CD4-positive, alpha-beta T cell treated with Interleukin-1 beta for 1 hour (primary cell): ENCODE measurements at regions not wholly inside any gene's neighbourhood (a gene's known extent, or its start where the extent isn't known, plus 50 kb on each side); places are given as distances from the start of the nearest gene placed in this dataset.
"Not testable (repeated sequence)": the region's sequence is repeated elsewhere in the genome, so short reads cannot be mapped to it uniquely, and the experiment has no call there.

ENCODE experiments used
- DNase-seq, 2 donors: peaks; one replicate each; pipeline ENCODE4 v3.0.0-alpha.2; 2020 to 2022

- DNase-seq: no peak
Observed at GRCh38 chr2:31813016-31813415, 197.8 kb downstream of the MEMO1 start.

GRCh38 chr2:31812051-31812798 lies 198.6 kb downstream of the MEMO1 start:
- DNase-seq: peak; percentile 17 to 28

DNA sequence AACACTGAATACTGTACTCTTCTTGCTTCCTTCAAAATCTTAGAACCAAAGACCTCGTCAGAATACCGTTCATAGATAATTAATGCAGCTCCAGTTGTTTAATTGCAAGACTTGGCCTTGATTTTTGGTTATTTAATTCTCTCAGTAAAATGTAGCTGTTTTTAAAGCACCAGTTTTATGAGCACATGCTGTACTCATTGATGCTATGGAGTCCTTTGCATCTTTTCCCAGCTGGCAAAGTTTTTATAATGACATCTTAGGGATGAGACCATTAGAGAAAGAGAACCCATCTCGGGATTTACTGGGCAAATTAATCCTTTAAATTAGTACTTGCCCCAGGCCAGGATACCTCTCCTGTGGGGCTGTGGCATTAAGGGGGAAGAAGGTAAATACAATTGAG lies 199.3 kb downstream of the MEMO1 start:
- no peak for DNase-seq

GRCh38 chr2:31810200-31810917 lies 200.4 kb downstream of the MEMO1 start:
- no peak for DNase-seq

GRCh38 chr2:31805688-31806087 lies 205.1 kb downstream of the MEMO1 start:
- DNase-seq: no peak

GRCh38 chr2:31803481-31804153 lies 207.2 kb downstream of the MEMO1 start:
- not testable (repeated sequence) for DNase-seq

DNA sequence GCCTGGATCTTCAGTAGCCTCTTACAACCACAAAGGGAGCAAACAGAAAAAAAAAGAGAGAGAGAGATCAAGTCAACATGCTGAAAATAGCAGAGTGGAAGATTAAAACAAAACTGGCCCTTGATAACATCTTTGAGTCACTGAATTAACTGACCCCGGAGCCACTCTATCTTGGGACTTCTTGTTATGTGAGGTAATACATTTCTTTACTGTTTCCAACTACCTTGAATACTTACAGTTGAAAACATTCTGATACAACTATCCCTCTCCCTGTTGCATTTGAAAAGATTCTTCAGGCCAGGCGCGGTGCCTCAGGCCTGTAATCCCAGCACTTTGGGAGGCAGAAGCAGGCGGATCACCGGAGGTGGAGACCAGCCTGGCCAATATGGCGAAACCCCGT lies 208.1 kb downstream of the MEMO1 start:
- no peak for DNase-seq

DNA sequence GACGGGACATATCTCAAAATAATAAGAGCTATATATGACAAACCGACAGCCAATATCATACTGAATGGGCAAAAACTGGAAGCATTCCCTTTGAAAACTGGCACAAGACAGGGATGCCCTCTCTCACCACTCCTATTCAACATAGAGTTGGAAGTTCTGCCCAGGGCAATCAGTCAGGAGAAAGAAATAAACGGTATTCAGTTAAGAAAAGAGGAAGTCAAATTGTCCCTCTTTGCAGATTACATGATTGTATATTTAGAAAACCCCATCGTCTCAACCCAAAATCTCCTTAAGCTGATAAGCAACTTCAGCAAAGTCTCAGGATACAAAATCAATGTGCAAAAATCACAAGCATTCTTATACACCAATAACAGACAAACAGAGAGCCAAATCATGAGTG lies 211.5 kb downstream of the MEMO1 start:
- DNase-seq: not testable (repeated sequence)

GRCh38 chr2:31788273-31788672 lies 207.5 kb upstream of the SRD5A2 start:
- no peak for DNase-seq

DNA sequence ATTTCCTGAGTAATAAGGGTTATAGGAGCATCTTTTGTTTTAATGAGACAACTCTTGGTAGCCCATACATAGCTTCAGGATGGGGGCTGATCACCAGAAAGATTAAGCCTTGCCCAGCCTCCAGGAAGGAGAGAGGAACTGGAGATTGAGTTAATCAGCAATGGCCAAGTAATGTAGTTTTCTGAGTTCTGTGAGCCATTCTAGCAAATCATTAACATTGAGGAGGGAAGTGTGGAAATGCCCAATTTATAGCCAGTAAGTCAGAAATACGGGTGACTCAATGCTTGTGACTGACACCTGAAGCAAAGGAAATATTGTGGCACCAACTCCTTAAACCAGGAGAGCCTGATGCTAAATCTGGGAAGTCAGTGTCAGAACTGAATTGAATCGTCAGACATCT lies 205.1 kb upstream of the SRD5A2 start:
- no peak for DNase-seq

DNA sequence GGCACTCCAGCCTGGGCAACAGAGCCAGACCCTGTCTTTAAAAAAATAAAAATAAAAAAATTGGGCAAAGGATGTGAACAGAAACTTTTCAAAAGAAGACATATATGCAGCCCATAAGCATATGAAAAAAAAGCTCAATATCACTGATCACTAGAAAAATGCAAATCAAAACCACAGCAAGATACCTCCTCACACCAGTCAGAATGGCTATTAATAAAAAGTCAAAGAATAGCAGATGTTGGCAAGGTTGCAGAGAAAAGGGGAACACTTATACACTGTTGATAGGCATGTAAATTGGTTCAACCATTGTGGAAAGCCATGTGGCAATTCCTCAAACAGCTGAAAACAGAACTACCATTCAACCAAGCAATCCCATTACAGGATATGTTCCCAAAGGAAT lies 204.1 kb upstream of the SRD5A2 start:
- no peak for DNase-seq

DNA sequence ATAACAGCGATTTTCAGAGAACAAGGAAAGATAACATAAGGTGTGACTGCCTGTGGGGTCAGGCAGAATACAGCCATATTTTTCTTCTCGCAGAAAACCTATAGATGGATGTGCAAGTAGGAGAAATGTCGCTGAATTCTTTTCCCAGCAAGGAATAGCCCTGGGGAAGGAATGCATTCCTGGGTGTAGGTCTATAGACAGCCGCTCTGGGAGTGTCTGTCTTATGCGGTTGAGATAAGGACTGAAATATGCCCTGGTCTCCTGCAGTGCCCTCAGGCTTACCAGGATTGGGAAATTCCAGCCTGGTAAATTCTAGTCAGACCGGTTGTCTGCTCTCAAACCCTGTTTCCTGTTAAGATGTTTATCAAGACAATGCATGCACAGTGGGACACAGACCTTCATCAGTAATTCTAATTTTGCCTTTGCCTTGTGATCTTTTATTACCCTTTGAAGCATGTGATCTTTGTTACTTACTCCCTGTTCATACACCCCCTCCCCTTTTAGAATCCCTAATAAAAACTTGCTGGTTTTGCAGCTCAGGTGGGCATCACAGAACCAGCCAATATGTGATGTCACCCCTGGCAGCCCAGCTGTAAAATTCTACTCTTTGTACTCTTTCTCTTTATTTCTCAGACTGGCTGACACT lies 202.8 kb upstream of the SRD5A2 start:
- DNase-seq: not testable (repeated sequence)

GRCh38 chr2:31778153-31778552 lies 197.4 kb upstream of the SRD5A2 start:
- no peak for DNase-seq

GRCh38 chr2:31770741-31771140 lies 190.0 kb upstream of the SRD5A2 start:
- DNase-seq: no peak

DNA sequence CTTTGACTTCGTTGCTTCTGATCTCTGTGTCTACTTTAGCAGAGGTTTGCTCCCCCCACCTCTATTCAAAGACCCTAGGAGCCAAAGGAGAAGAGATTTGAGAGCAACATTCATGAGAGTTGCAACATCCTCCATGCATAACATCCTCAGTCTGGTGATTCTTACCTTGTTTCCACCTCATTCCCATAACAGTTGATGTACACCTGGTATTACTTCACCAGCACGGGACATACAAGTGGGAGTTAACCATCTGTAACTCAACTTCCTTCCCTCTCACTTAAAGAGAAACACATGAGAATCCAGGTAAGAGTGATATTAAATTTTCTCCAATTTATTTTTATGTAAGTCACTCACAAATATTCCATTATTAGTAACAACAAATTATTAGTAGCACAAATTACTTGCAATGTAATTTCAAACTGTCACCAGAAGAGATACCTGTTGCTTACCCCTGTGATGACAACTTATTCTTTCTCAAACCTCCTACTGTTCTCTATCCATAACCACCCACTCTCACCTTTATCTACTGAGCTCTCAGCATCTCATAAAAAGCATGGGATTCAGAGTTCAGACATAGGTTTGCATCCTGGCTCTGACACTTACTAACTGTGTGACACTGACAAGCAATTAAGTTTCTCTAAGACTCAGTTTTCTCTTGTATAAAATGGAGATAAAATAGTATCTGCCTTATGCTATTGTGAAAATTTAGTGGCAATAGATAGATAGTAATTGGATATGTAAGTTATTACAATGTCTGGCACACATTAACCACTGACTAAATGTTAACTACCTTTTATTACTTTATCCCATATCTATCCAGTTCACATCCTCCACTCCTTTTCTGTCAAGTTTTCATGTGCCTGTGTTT lies 184.6 kb upstream of the SRD5A2 start:
- no peak for DNase-seq

DNA sequence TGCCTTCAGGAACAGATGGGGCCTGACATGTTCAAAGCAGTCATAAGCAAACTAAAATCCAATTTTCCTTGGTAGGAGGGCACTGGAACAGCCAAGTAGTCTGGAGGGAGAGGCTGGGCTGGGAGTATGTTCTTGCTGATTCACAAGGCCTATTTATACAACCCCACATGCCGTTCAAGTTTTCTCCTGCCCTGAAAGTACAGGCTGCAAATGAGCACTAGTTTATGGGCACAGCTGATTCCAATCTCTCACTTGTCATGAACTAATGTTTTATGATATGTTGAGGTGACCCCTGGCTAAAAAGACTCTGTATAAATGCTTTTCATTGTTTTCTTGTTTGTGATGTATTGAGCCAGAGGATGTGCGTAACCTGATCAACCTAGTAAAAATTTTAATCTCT lies 183.4 kb upstream of the SRD5A2 start:
- no peak for DNase-seq

GRCh38 chr2:31762085-31762484 lies 181.3 kb upstream of the SRD5A2 start:
- DNase-seq: no peak

- DNase-seq: not testable (repeated sequence)
Observed at GRCh38 chr2:31757351-31757750, 176.6 kb upstream of the SRD5A2 start.

- not testable (repeated sequence) for DNase-seq
Observed at GRCh38 chr2:31748746-31749145, 168.0 kb upstream of the SRD5A2 start.

- no peak for DNase-seq
Observed at GRCh38 chr2:31748041-31748440, 167.3 kb upstream of the SRD5A2 start.

- DNase-seq: no peak
Observed at GRCh38 chr2:31739161-31739560, 158.4 kb upstream of the SRD5A2 start.

- DNase-seq: no peak
Observed at GRCh38 chr2:31736695-31737454, 156.1 kb upstream of the SRD5A2 start.
